Neural cell (in vitro differentiated cells): ENCODE measurements at regions not wholly inside any gene's neighbourhood (a gene's known extent, or its start where the extent isn't known, plus 50 kb on each side); places are given as distances from the start of the nearest gene placed in this dataset.

Experiments
- CTCF ChIP-seq: fragments of 450-650 bp; IDR thresholded peaks from 2 replicates; pipeline ENCODE4 v1.5.1; 2014; ENCODE audit warnings: antibody characterized with exemption, mild to moderate bottlenecking, moderate library complexity; ENCODE audit not compliant: poor library complexity, severe bottlenecking
- EP300 ChIP-seq: fragments of 450-650 bp; conservative IDR thresholded peaks from 2 replicates; pipeline ENCODE4 v1.6.1; 2014; ENCODE audit warnings: antibody characterized with exemption, mild to moderate bottlenecking, moderate library complexity; ENCODE audit not compliant: poor library complexity, severe bottlenecking

GRCh38 chr4:63020661-63021060, 1388.6 kb downstream of the TECRL start:
- no peak for TF ChIP-seq CTCF
- no peak for TF ChIP-seq EP300
